HCT116 (cell line): ENCODE measurements at regions not wholly inside any gene's neighbourhood (a gene's known extent, or its start where the extent isn't known, plus 50 kb on each side); places are given as distances from the start of the nearest gene placed in this dataset.

Source experiments
- ATAC-seq: fragments of 200-7000 bp; cut with Tn5 transposase; 2 replicates; pipeline ENCODE4 v1.9.1; 2020; ENCODE audit warnings: mild to moderate bottlenecking, moderate library complexity
- BruUV-seq: library from RNA; stranded (reverse); fragments of 400-500 nt; replicated peaks from 2 replicates; lab custom pipeline; 2021; lab: Mats Ljungman, UMichigan
- CTCF ChIA-PET: fragments of 300-600 bp; sonication (Branson Sonifier 250); formaldehyde crosslinking; loops from one replicate; lab custom pipeline; 2021; ENCODE audit warnings: antibody characterized with exemption; lab: Charles Lee
- POLR2A ChIA-PET: fragments of 300-600, 350-600 bp; sonication (Branson Sonifier 250); formaldehyde crosslinking; loops from one replicate; lab custom pipeline; 2021; ENCODE audit warnings: antibody characterized with exemption; lab: Charles Lee
- RAD21 ChIA-PET, 2 experiments: fragments of 300-600 bp; sonication (Branson Sonifier 250); formaldehyde crosslinking; loops; one replicate each; lab custom pipeline; 2023; ENCODE audit warnings: low total read pairs in 2 of 2; ENCODE audit not compliant: uncharacterized antibody in 2 of 2, unreplicated experiment in 2 of 2, low non-redundant PET in 1 of 2; lab: Charles Lee
- DNase-seq: peaks from one replicate; pipeline ENCODE4 v3.0.0-alpha.2; 2010; ENCODE audit warnings: low read depth, low spot score
- H2AFZ ChIP-seq: fragments of 200-600 bp; shearing (Covaris generic), sonication (generic); 2 replicates; pipeline ENCODE4 v1.6.1; 2017; ENCODE audit warnings: low read depth, mixed run types, mixed read lengths, antibody characterized with exemption, low read length; ENCODE audit not compliant: poor library complexity, severe bottlenecking
- H3K27ac ChIP-seq: 2 replicates; pipeline ENCODE4 v1.5.1; 2012; ENCODE audit warnings: low read depth, low read length
- H3K27me3 ChIP-seq: fragments of 200-600 bp; sonication (generic); 2 replicates; pipeline ENCODE4 v1.6.1; 2016; ENCODE audit warnings: mixed run types, low read length, mixed read lengths; ENCODE audit not compliant: insufficient read depth
- H3K36me3 ChIP-seq, 2 experiments: fragments of 200-500 bp in 1 of 2; fragments of 200-600 bp in 1 of 2; sonication (Bioruptor generic) in 1 of 2; sonication (generic) in 1 of 2; 2 replicates each; pipeline versions ENCODE4 v1.5.1 to v1.6.1; 2014 to 2016; ENCODE audit warnings: low read length in 2 of 2, inconsistent platforms in 1 of 2, mixed read lengths in 1 of 2, mixed run types in 1 of 2; ENCODE audit not compliant: insufficient read depth in 2 of 2, control insufficient read depth in 1 of 2
- H3K4me1 ChIP-seq, 2 experiments: fragments of 200-600 bp in 1 of 2; sonication (generic) in 1 of 2; 2 replicates each; pipeline versions ENCODE4 v1.5.1 to v1.6.1; 2012 to 2017; ENCODE audit warnings: low read length in 2 of 2, inconsistent platforms in 1 of 2, mild to moderate bottlenecking in 1 of 2, mixed read lengths in 1 of 2, mixed run types in 1 of 2, moderate library complexity in 1 of 2; ENCODE audit not compliant: insufficient read depth in 2 of 2, control insufficient read depth in 1 of 2
- H3K4me2 ChIP-seq: fragments of 200-600 bp; sonication (generic); 2 replicates; pipeline ENCODE4 v1.6.1; 2017; ENCODE audit warnings: mixed run types, low read length, mixed read lengths
- H3K4me3 ChIP-seq, 2 experiments: fragments of 200-600 bp in 1 of 2; sonication (generic) in 1 of 2; replicated peaks in 1 of 2; 2 replicates each; pipeline ENCODE4 v1.5.1; 2011 to 2016; ENCODE audit warnings: low read length in 2 of 2, control low read depth in 1 of 2, low read depth in 1 of 2, mild to moderate bottlenecking in 1 of 2, mixed read lengths in 1 of 2, mixed run types in 1 of 2
- H3K79me2 ChIP-seq: fragments of 200-600 bp; sonication (generic); 2 replicates; pipeline ENCODE4 v1.6.1; 2017; ENCODE audit warnings: mild to moderate bottlenecking, mixed run types, low read length, moderate library complexity, mixed read lengths; ENCODE audit not compliant: insufficient read depth
- H3K9ac ChIP-seq: fragments of 200-600 bp; sonication (generic); 2 replicates; pipeline ENCODE4 v1.6.1; 2016; ENCODE audit warnings: low read length, mixed read lengths
- H3K9me2 ChIP-seq: fragments of 200-600 bp; sonication (generic), shearing (Covaris generic); 2 replicates; pipeline ENCODE4 v1.6.1; 2017; ENCODE audit warnings: mixed run types, mild to moderate bottlenecking, moderate library complexity; ENCODE audit not compliant: insufficient read depth
- H3K9me3 ChIP-seq, 2 experiments: fragments of 200-500 bp in 1 of 2; fragments of 200-600 bp in 1 of 2; sonication (Bioruptor generic) in 1 of 2; sonication (generic) in 1 of 2; 2 replicates each; pipeline ENCODE4 v1.6.1; 2014 to 2017; ENCODE audit warnings: low read length in 2 of 2, mixed read lengths in 2 of 2, inconsistent platforms in 1 of 2, low read depth in 1 of 2, mild to moderate bottlenecking in 1 of 2, mixed run types in 1 of 2, moderate library complexity in 1 of 2; ENCODE audit not compliant: control insufficient read depth in 1 of 2, insufficient read depth in 1 of 2
- H4K20me1 ChIP-seq: fragments of 200-600 bp; sonication (generic), shearing (Covaris generic); 2 replicates; pipeline ENCODE4 v1.6.1; 2017; ENCODE audit warnings: mixed run types, mild to moderate bottlenecking, moderate library complexity; ENCODE audit not compliant: insufficient read depth
- EGR1 ChIP-seq: IDR thresholded peaks from 2 replicates; pipeline ENCODE4 v1.6.1; 2012; ENCODE audit warnings: low read depth
- ELF1 ChIP-seq: IDR thresholded peaks from 2 replicates; pipeline ENCODE4 v1.6.1; 2012; ENCODE audit warnings: low read depth, borderline replicate concordance
- EZH2 ChIP-seq: fragments of 200-600 bp; sonication (generic); IDR thresholded peaks from 2 replicates; pipeline ENCODE4 v1.6.1; 2017; ENCODE audit warnings: antibody characterized with exemption, mixed run types
- JUND ChIP-seq: IDR thresholded peaks from 2 replicates; pipeline ENCODE4 v1.6.1; 2012
- SIN3A ChIP-seq: IDR thresholded peaks from 2 replicates; pipeline ENCODE4 v1.6.1; 2012; ENCODE audit warnings: low read depth
- SRF ChIP-seq: IDR thresholded peaks from 2 replicates; pipeline ENCODE4 v1.6.1; 2012; ENCODE audit warnings: low read depth
- intact Hi-C: fragments of 100-400 bp; cut with micrococcal nuclease; formaldehyde crosslinking; loops from 2 replicates; pipeline ENCODE4 v1.10.0; 2022
- TF ChIP-seq, protein P1 (sequence below): IDR thresholded peaks from 2 replicates; pipeline ENCODE4 v1.6.1; 2012
- TF ChIP-seq, protein P2 (sequence below): IDR thresholded peaks from 2 replicates; pipeline ENCODE4 v1.6.1; 2012

DNA sequence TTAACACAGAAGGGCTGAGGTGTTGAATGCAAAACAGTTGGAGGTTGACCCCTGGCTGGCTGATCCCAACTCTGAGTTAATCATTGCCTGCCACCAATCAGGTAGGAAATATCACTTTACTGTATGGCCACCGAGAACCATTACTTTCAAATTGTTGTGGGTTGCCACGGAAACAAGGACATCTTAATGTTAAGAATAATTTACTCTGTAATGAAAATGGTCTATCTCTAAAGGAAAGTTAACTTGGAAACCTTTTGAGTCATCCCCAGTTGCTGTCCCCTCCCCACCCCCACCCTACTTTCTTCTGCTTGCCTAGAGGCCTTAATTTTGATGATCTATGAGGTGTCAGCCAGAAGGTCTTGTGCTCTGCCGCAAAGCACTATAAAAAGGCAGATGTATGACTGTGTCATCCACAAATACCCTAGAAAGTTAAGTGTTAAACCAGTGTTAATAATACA lies 78.7 kb upstream of the SNRK start:
- Histone ChIP-seq H4K20me1 (no peaks in the 10 kb centered on the region), H3K9me3 (no peaks in the 10 kb centered on the region), H3K27me3 (no peaks in the 10 kb centered on the region), H3K9me2 (no peaks in the 10 kb centered on the region), H3K4me1 (no peaks in the 10 kb centered on the region), H3K9ac (no peak overlapping the region), H3K36me3 (no peaks in the 10 kb centered on the region), H3K79me2 (no peaks in the 10 kb centered on the region), H3K27ac (no peak overlapping the region), H3K4me3 (no peak overlapping the region), H2AFZ (no peak overlapping the region), H3K4me2 (no peak overlapping the region)
- TF ChIP-seq SRF (no peak), JUND (no peak)
- TF ChIP-seq, protein P1, sequence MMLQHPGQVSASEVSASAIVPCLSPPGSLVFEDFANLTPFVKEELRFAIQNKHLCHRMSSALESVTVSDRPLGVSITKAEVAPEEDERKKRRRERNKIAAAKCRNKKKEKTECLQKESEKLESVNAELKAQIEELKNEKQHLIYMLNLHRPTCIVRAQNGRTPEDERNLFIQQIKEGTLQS, result no peak
- TF ChIP-seq, protein P2, sequence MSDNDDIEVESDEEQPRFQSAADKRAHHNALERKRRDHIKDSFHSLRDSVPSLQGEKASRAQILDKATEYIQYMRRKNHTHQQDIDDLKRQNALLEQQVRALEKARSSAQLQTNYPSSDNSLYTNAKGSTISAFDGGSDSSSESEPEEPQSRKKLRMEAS, result no peak
- ATAC-seq (no peak), DNase-seq (no peak)
- CTCF ChIA-PET, result no interaction called here
- POLR2A ChIA-PET, result no interaction called here
- RAD21 ChIA-PET, result no interaction called here
- intact Hi-C loops, result no loop called here
- BruUV-seq, result no TSS peak

DNA sequence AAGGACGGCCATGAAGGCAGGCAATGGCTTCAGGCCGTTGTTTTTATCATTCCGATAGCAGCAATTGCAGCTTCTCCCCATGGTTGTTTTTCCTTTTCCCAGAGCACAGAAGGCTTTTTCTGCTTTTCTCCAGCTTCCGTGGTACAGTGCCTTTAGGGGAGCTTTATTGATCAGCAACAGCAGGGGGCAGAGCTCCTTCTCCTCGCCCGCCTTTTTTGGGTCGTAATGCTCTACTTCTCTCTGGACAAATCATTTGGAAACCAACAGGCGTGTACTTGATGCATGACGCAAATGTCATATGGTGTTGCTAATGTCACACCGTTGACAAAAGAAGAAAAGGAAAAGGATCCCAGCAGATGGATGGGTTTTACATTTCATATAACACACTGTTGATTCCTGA lies 79.7 kb upstream of the SNRK start:
- ATAC-seq, result no peak
- H3K79me2 ChIP-seq, result no peaks in the 10 kb centered on the region
- no peak for DNase-seq
- no peaks in the 10 kb centered on the region for H3K4me1 ChIP-seq
- no peak overlapping the region for H3K27ac ChIP-seq
- H4K20me1 ChIP-seq, result no peaks in the 10 kb centered on the region
- TF ChIP-seq EGR1 (no peak), SIN3A (no peak), ELF1 (no peak), EZH2 (no peak)
- TF ChIP-seq, all 23 proteins: peak for 0
- H3K4me2 ChIP-seq, result no peak overlapping the region
- H3K4me3 ChIP-seq, result no peak overlapping the region
- no peak overlapping the region for H3K9ac ChIP-seq
- no peaks in the 10 kb centered on the region for H3K9me3 ChIP-seq
- no TSS peak for BruUV-seq
- ChIA-PET CTCF (no interaction called here), RAD21 (no interaction called here), POLR2A (no interaction called here)
- no peak overlapping the region for H2AFZ ChIP-seq
- H3K36me3 ChIP-seq, result no peaks in the 10 kb centered on the region
- no peaks in the 10 kb centered on the region for H3K9me2 ChIP-seq
- intact Hi-C loops, result no loop called here
- H3K27me3 ChIP-seq, result peaks cover under 1% of the 10 kb centered on the region; the same call in 1 of the 2 replicates
